ENCODE measurements at regions not wholly inside any gene's neighbourhood (a gene's known extent, or its start where the extent isn't known, plus 50 kb on each side); places are given as distances from the start of the nearest gene placed in this dataset.

DNA sequence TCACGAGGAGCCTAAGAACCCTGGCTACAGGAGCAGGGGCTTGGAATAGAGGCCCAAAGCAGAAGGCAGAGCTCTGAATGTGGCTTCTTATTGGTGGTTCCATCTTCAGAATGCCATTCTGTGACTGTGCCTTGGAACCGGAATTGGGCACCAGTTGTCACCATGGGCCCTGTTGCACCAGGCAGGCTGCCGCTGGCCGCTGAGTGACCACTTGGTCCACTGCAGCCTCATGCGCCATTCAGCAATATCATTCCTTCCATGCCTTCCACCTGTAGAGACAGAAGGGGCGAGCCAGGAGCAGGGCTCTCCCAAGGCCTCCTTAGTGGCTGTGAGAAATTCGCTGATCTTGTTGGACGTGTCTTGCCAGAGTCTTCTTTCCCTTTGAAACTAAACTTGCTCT, 270.3 kb upstream of the CHD6 start:
- TF ChIP-seq POLR2A (IDR thresholded peaks at IDR 0.05; ENCODE audit: low read depth, low read length) (no peak), TAF1 (IDR thresholded peaks at IDR 0.05; ENCODE audit: borderline replicate concordance, low read depth, low read length) (no peak)
